ENCODE measurements at regions not wholly inside any gene's neighbourhood (a gene's known extent, or its start where the extent isn't known, plus 50 kb on each side); places are given as distances from the start of the nearest gene placed in this dataset.

DNA sequence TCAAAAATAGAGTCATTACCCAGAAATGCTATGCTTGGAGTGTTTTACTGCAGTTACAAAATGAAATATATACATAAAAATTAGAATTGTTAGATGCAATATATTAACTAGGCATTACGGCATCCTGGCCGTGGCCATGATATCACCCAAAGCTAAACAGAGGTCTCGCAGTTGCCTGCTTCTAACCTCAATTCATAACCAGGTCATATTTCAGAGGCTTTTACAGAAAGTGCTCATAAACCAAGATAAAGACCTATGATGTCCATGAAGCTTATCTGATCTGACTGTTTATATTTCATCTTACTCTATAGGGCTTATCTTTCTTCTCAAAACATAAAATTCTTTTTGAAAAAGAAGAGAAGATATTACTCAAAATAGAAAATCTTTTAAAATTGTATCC, 664.5 kb upstream of the SALL1 start:
- TF ChIP-seq POLR2A (IDR thresholded peaks at IDR 0.05): no peak
- TF ChIP-seq, protein P1, sequence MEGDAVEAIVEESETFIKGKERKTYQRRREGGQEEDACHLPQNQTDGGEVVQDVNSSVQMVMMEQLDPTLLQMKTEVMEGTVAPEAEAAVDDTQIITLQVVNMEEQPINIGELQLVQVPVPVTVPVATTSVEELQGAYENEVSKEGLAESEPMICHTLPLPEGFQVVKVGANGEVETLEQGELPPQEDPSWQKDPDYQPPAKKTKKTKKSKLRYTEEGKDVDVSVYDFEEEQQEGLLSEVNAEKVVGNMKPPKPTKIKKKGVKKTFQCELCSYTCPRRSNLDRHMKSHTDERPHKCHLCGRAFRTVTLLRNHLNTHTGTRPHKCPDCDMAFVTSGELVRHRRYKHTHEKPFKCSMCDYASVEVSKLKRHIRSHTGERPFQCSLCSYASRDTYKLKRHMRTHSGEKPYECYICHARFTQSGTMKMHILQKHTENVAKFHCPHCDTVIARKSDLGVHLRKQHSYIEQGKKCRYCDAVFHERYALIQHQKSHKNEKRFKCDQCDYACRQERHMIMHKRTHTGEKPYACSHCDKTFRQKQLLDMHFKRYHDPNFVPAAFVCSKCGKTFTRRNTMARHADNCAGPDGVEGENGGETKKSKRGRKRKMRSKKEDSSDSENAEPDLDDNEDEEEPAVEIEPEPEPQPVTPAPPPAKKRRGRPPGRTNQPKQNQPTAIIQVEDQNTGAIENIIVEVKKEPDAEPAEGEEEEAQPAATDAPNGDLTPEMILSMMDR (IDR thresholded peaks at IDR 0.05 in 8 of 11, conservative IDR thresholded peaks at IDR 0.05 in 3 of 11): no peak
